A549 (cell line): ENCODE measurements at regions not wholly inside any gene's neighbourhood (a gene's known extent, or its start where the extent isn't known, plus 50 kb on each side); places are given as distances from the start of the nearest gene placed in this dataset.

Source experiments
- CBX2 ChIP-seq: fragments of 200-600 bp; sonication (generic); IDR thresholded peaks from 2 replicates; pipeline ENCODE4 v1.6.1; 2016; ENCODE audit warnings: low read depth, mild to moderate bottlenecking, borderline replicate concordance
- CHD2 ChIP-seq: fragments of 150-350 bp; IDR thresholded peaks from 2 replicates; pipeline ENCODE4 v1.6.1; 2014; ENCODE audit warnings: low read length; ENCODE audit not compliant: partially characterized antibody
- EP300 ChIP-seq, 2 experiments: fragments of >200 bp; sonication (Bioruptor Twin); formaldehyde crosslinking; IDR thresholded peaks; 2 replicates in 1 of 2; 3 replicates in 1 of 2; pipeline ENCODE4 v1.6.1; 2016 to 2017
- FOSL2 ChIP-seq, 2 experiments: fragments of 450-650 bp in 1 of 2; fragments of >200 bp in 1 of 2; sonication (Bioruptor Twin) in 1 of 2; formaldehyde crosslinking; IDR thresholded peaks; 2 replicates each; pipeline versions ENCODE4 v1.5.0 to v1.6.1; 2016 to 2020; ENCODE audit warnings: mild to moderate bottlenecking in 1 of 2, moderate library complexity in 1 of 2
- MAZ ChIP-seq: fragments of 150-350 bp; IDR thresholded peaks from 2 replicates; pipeline ENCODE4 v1.6.1; 2014; ENCODE audit warnings: antibody characterized with exemption, low read depth, low read length, borderline replicate concordance
- POLR2A ChIP-seq: IDR thresholded peaks from 2 replicates; pipeline ENCODE4 v1.6.1; 2012; ENCODE audit warnings: mild to moderate bottlenecking, low read length
- RCOR1 ChIP-seq: fragments of 150-350 bp; IDR thresholded peaks from 2 replicates; pipeline ENCODE4 v1.6.1; 2014; ENCODE audit warnings: antibody characterized with exemption, low read length, low read depth
- SMC3 ChIP-seq: fragments of >200 bp; sonication (Bioruptor Twin); formaldehyde crosslinking; IDR thresholded peaks from 3 replicates; pipeline ENCODE4 v1.6.1; 2018; ENCODE audit warnings: inconsistent platforms
- TF ChIP-seq, protein P1 (sequence below): fragments of >200 bp; sonication (Bioruptor Twin); formaldehyde crosslinking; IDR thresholded peaks from 3 replicates; pipeline ENCODE4 v1.5.1; 2016

GRCh38 chr3:25900161-25900560, 110.3 kb downstream of the OXSM start:
- TF ChIP-seq, protein P1, sequence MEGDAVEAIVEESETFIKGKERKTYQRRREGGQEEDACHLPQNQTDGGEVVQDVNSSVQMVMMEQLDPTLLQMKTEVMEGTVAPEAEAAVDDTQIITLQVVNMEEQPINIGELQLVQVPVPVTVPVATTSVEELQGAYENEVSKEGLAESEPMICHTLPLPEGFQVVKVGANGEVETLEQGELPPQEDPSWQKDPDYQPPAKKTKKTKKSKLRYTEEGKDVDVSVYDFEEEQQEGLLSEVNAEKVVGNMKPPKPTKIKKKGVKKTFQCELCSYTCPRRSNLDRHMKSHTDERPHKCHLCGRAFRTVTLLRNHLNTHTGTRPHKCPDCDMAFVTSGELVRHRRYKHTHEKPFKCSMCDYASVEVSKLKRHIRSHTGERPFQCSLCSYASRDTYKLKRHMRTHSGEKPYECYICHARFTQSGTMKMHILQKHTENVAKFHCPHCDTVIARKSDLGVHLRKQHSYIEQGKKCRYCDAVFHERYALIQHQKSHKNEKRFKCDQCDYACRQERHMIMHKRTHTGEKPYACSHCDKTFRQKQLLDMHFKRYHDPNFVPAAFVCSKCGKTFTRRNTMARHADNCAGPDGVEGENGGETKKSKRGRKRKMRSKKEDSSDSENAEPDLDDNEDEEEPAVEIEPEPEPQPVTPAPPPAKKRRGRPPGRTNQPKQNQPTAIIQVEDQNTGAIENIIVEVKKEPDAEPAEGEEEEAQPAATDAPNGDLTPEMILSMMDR = no peak
- no peak for TF ChIP-seq EP300 (IDR thresholded peaks at IDR 0.05)
- no peak for TF ChIP-seq FOSL2 (IDR thresholded peaks at IDR 0.05)
- no peak for TF ChIP-seq FOSL2 (CRISPR knock-in tag; IDR thresholded peaks at IDR 0.05)
- TF ChIP-seq MAZ = no peak
- no peak for TF ChIP-seq SMC3
- TF ChIP-seq CBX2 = no peak
- TF ChIP-seq CHD2 = no peak
- TF ChIP-seq POLR2A = no peak
- TF ChIP-seq RCOR1 = no peak
